ENCODE measurements at regions not wholly inside any gene's neighbourhood (a gene's known extent, or its start where the extent isn't known, plus 50 kb on each side); places are given as distances from the start of the nearest gene placed in this dataset.

DNA sequence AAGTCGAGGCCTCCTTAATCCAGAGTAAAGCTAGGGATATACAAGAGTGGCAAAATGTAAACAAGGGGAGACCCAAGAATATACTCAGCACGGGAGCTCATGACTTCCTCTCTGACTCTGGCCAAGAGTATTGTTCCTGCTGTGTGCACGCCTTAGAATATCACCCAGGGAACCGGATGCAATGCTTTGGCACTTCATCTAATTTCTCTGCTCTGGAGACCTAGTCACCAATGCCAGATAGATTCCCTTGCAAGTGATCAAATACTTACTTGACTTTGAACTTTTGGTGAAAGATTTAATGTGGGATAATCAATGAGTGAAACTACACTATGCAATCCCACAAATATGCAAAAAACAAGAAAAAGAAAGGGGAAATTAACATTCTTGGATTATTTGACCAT, 695.5 kb downstream of the INHBA start:
- TF ChIP-seq CTCF (conservative IDR thresholded peaks at IDR 0.05; ENCODE audit: low read length) (no peak), EZH2phosphoT487 (IDR thresholded peaks at IDR 0.05; ENCODE audit: borderline replicate concordance) (no peak)
